Activated T-cell treated with anti-CD3 and anti-CD28 coated beads, Interleukin-2, amount 50 U/mL, for 24 hours (primary cell): ENCODE measurements at regions not wholly inside any gene's neighbourhood (a gene's known extent, or its start where the extent isn't known, plus 50 kb on each side); places are given as distances from the start of the nearest gene placed in this dataset.

Source experiments
- DNase-seq: peaks from one replicate; pipeline ENCODE4 v3.0.0-alpha.2; 2020
- H3K27ac Mint-ChIP-seq: 2 replicates; pipeline ENCODE4 v1.8.0; 2020; ENCODE audit warnings: mild to moderate bottlenecking, mixed read lengths
- H3K27me3 Mint-ChIP-seq: 2 replicates; pipeline ENCODE4 v1.8.0; 2020; ENCODE audit warnings: mixed read lengths
- H3K36me3 Mint-ChIP-seq: 2 replicates; pipeline ENCODE4 v1.8.0; 2020; ENCODE audit warnings: low read depth, mixed read lengths
- H3K4me1 Mint-ChIP-seq: 2 replicates; pipeline ENCODE4 v1.8.0; 2020; ENCODE audit warnings: low read depth, mixed read lengths
- H3K4me3 Mint-ChIP-seq: 2 replicates; pipeline ENCODE4 v1.8.0; 2020; ENCODE audit warnings: mild to moderate bottlenecking, moderate library complexity, mixed read lengths
- H3K9me3 Mint-ChIP-seq: 2 replicates; pipeline ENCODE4 v1.8.0; 2020; ENCODE audit warnings: mixed read lengths

DNA sequence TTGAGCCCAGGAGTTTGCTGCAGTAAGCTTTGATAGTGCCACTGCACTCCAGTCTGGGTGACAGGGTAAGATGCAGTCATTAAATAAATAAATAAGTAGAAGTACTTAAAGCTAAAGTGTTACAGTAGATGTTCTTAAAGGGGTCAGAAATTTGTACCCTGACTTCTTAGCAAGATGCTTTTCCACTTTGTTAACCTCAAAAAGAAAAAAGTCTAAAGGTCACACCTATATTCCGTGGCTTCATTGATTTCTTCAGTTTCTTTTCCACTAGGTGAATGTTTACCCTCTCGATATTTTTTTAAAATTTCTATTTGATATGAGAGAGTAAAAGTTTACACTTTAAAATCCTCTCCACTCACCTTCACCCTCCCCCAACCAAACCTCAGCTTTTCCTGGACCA is 64.3 kb upstream of the PLEKHA5 start:
- Mint-ChIP-seq H3K4me1 (no peaks in the 10 kb centered on the region), H3K9me3 (no peaks in the 10 kb centered on the region), H3K27ac (no peak overlapping the region), H3K27me3 (peaks cover under 1% of the 10 kb centered on the region), H3K36me3 (no peaks in the 10 kb centered on the region), H3K4me3 (no peak overlapping the region)
- no peak for DNase-seq

DNA sequence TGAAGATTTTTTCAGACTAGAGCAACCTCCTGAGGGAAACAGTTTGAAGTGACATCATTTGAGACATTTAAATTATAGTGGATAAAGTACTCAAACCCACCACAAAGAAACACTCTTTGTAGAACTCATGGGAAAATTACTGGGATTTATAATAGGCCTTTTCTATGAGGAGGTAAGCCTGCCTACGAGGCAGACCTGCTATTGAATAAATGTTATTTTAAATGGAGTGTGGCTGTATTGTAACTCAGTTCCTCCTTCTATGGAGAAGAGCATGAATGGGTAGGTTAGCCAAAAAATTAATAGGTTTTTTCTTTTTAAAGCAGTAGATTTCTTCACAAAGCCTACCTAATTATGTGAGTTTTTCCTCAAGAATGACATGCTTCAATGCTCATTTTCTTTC is 63.7 kb upstream of the PLEKHA5 start:
- H3K36me3 Mint-ChIP-seq: no peaks in the 10 kb centered on the region
- DNase-seq: no peak
- no peaks in the 10 kb centered on the region for H3K4me1 Mint-ChIP-seq
- no peaks in the 10 kb centered on the region for H3K9me3 Mint-ChIP-seq
- no peak overlapping the region for H3K4me3 Mint-ChIP-seq
- peaks cover 3% of the 10 kb centered on the region for H3K27me3 Mint-ChIP-seq
- H3K27ac Mint-ChIP-seq: no peak overlapping the region

DNA sequence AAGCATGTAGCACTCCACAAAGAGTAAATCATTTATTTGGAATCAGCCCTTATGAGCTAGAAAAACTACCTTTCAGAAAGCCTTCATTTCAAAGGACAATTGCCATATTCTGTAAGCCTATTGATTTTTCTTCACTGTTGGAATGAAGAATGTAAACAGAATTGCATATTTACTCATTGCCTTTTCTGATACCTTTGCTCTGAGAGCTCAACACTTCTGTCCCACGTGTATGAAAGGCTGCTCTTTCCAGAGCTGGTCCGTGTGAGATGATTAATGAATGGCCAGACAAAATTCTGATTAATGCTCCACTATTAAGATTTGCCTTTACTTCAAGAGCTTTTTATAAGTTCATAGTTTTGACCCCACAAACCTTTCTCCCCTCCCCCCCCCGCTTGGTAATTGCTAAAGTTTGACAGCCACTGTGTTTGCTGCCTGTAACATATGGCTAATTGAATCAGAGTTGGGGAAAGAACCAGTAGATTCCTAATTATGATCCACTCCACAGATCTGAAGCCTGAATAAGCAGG is 63.0 kb upstream of the PLEKHA5 start:
- Mint-ChIP-seq H3K9me3 (no peaks in the 10 kb centered on the region), H3K4me3 (no peak overlapping the region), H3K36me3 (no peaks in the 10 kb centered on the region), H3K27ac (no peak overlapping the region), H3K27me3 (peaks cover 3% of the 10 kb centered on the region), H3K4me1 (no peaks in the 10 kb centered on the region)
- no peak for DNase-seq

DNA sequence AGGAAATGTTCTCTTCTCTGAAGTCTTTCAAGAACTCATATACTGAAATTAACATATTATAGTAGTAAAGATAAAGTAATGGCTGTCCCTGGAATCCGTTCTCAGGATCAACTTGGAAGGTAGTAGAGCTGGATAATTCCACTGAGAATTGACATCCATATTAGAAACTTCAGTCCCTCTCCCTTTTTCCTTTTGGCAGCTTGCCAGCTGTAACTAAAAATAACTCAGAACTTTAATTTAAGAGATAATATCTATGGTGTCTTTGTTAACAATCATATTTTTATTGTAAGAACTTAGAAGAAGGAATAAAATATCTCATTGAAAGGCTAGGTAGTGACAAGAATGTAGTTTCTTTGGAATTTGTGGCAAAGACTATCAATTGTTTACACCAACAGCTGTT is 61.4 kb upstream of the PLEKHA5 start:
- H3K9me3 Mint-ChIP-seq: no peaks in the 10 kb centered on the region
- no peaks in the 10 kb centered on the region for H3K36me3 Mint-ChIP-seq
- no peak for DNase-seq
- peaks cover 3% of the 10 kb centered on the region for H3K27me3 Mint-ChIP-seq
- H3K27ac Mint-ChIP-seq: no peak overlapping the region
- H3K4me3 Mint-ChIP-seq: no peak overlapping the region
- no peaks in the 10 kb centered on the region for H3K4me1 Mint-ChIP-seq

DNA sequence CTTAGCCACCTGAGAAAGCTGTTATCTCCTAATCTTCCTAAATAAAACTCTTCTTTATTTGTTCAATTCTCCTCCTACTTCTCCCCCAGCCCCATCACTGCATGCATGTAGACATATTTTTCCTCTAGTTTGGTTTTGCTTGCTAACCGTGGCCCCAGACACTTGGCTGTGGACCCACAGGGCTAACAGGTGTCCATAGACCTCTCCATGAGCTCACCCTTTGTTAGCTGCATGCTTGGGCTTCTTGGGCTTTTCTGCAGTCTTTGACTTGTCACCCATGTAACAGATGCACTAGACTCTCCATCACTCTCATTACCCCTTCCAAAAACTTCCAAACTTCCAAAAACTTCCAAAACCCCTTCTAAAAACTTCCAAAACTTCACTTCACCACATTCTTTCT is 59.2 kb upstream of the PLEKHA5 start:
- H3K27ac Mint-ChIP-seq: no peak overlapping the region
- no peaks in the 10 kb centered on the region for H3K9me3 Mint-ChIP-seq
- H3K4me1 Mint-ChIP-seq: no peaks in the 10 kb centered on the region
- peaks cover 3% of the 10 kb centered on the region for H3K27me3 Mint-ChIP-seq
- H3K4me3 Mint-ChIP-seq: no peak overlapping the region
- DNase-seq: no peak
- no peaks in the 10 kb centered on the region for H3K36me3 Mint-ChIP-seq

DNA sequence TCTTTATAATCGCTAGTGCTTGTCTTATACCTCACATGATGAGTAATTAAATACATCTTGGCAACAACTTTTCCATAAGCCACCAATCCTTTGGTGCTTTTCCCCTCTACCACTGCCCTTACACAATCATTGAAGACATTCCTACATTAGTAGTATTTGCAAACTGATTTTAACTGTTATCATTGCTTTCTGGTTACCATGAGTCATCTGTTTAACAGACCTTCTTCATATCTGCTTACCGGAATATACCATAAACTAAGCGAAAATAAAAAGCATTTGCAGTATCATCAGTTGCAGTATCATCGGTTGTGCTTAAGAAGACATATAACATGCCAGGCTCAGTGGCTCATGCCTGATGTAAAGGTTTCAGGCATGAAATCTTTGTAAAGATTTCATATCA is 54.8 kb upstream of the PLEKHA5 start:
- Mint-ChIP-seq H3K9me3 (no peaks in the 10 kb centered on the region), H3K4me3 (no peak overlapping the region), H3K4me1 (no peaks in the 10 kb centered on the region), H3K27ac (no peak overlapping the region), H3K27me3 (peaks cover 3% of the 10 kb centered on the region), H3K36me3 (no peaks in the 10 kb centered on the region)
- no peak for DNase-seq

DNA sequence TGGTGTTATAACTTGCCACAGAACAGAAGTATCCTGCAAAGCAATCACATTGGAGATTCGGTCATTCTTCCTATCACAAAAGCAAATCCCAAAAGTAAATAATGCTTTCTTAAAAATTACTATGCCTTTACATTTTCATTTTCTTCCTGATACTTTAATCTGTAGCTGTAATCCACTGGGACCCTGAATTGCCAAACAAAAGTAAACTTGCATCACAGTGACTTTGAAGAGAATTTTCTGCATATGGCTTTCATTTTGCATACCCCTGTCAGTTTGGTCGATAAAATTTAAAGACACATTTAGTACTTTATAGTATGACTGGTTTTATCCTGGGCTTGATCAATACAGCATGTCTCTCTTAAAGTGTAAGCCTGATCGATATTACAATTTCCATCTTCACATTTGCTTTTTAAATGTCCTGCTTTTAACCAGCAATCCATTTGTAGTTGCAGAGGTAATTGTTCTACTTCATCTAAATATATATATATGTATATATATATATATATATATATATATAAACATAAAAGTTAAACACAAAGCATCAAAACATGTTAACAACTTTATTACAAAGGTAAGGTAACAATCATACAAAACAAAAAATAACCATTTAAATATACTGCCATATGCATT is 53.7 kb upstream of the PLEKHA5 start:
- Mint-ChIP-seq H3K27me3 (no peaks in the 10 kb centered on the region), H3K4me3 (no peak overlapping the region), H3K4me1 (no peaks in the 10 kb centered on the region), H3K9me3 (no peaks in the 10 kb centered on the region), H3K27ac (no peak overlapping the region), H3K36me3 (no peaks in the 10 kb centered on the region)
- DNase-seq: no peak
